SK-N-SH treated with all-trans-retinoic acid at 6 μM for 48 hours (cell line): ENCODE measurements at regions not wholly inside any gene's neighbourhood (a gene's known extent, or its start where the extent isn't known, plus 50 kb on each side); places are given as distances from the start of the nearest gene placed in this dataset.

Experiments
- ATAC-seq: fragments of 200-7000 bp; cut with Tn5 transposase; 3 replicates; pipeline ENCODE4 v1.9.1; 2020; ENCODE audit warnings: mild to moderate bottlenecking, moderate library complexity
- ARNTL ChIP-seq: fragments of 450-650 bp; formaldehyde crosslinking; IDR thresholded peaks from 2 replicates; pipeline ENCODE4 v1.5.0; 2020; ENCODE audit warnings: low read depth, mild to moderate bottlenecking, moderate library complexity, borderline replicate concordance
- BACH2 ChIP-seq: fragments of 250-450 bp; sonication (Bioruptor Pico); IDR thresholded peaks from 2 replicates; pipeline ENCODE4 v1.9.0; 2021; ENCODE audit warnings: mild to moderate bottlenecking, borderline replicate concordance
- ESRRG ChIP-seq: fragments of 250-450 bp; sonication (Bioruptor Pico); IDR thresholded peaks from 2 replicates; pipeline ENCODE4 v1.6.1; 2021; ENCODE audit warnings: mild to moderate bottlenecking
- GLIS3 ChIP-seq: fragments of 250-450 bp; sonication (Bioruptor Pico); IDR thresholded peaks from 2 replicates; pipeline ENCODE4 v1.5.0; 2020; ENCODE audit warnings: mild to moderate bottlenecking, moderate library complexity
- ISL1 ChIP-seq: fragments of 250-450 bp; sonication (Bioruptor Pico); IDR thresholded peaks from 2 replicates; pipeline ENCODE4 v2.1.2; 2022; ENCODE audit warnings: mild to moderate bottlenecking, moderate library complexity
- OSR1 ChIP-seq: fragments of 250-450 bp; sonication (Bioruptor Pico); IDR thresholded peaks from 2 replicates; pipeline ENCODE4 v1.8.0; 2022; ENCODE audit warnings: moderate library complexity, mild to moderate bottlenecking, inconsistent platforms
- PPARA ChIP-seq: fragments of 250-450 bp; sonication (Bioruptor Pico); IDR thresholded peaks from 2 replicates; pipeline ENCODE4 v1.5.0; 2020; ENCODE audit warnings: mild to moderate bottlenecking, borderline replicate concordance
- RARB ChIP-seq: fragments of 250-450 bp; sonication (Bioruptor Pico); IDR thresholded peaks from 2 replicates; pipeline ENCODE4 v1.8.0; 2021; ENCODE audit warnings: mild to moderate bottlenecking, moderate library complexity
- SNAI2 ChIP-seq: fragments of 250-450 bp; sonication (Bioruptor Pico); IDR thresholded peaks from 2 replicates; pipeline ENCODE4 v1.5.0; 2020; ENCODE audit warnings: mild to moderate bottlenecking, moderate library complexity
- TCF4 ChIP-seq: fragments of 250-450 bp; sonication (Bioruptor Pico); IDR thresholded peaks from 2 replicates; pipeline ENCODE4 v1.8.0; 2021; ENCODE audit warnings: mild to moderate bottlenecking, moderate library complexity, borderline replicate concordance
- TOX ChIP-seq: fragments of 250-450 bp; sonication (Bioruptor Pico); IDR thresholded peaks from 2 replicates; pipeline ENCODE4 v1.8.0; 2021; ENCODE audit warnings: mild to moderate bottlenecking, moderate library complexity, borderline replicate concordance
- ZC3H10 ChIP-seq: fragments of 250-450 bp; sonication (Bioruptor Pico); IDR thresholded peaks from 2 replicates; pipeline ENCODE4 v1.5.1; 2021; ENCODE audit warnings: mild to moderate bottlenecking, moderate library complexity
- ZFP3 ChIP-seq: fragments of 250-450 bp; sonication (Bioruptor Pico); IDR thresholded peaks from 2 replicates; pipeline ENCODE4 v1.5.0; 2020; ENCODE audit warnings: mild to moderate bottlenecking, moderate library complexity
- ZNF565 ChIP-seq: fragments of 450-650 bp; formaldehyde crosslinking; conservative IDR thresholded peaks from 2 replicates; pipeline ENCODE4 v1.5.0; 2020; ENCODE audit warnings: low read depth, mild to moderate bottlenecking, moderate library complexity
- ZNF70 ChIP-seq: fragments of 450-650 bp; formaldehyde crosslinking; IDR thresholded peaks from 2 replicates; pipeline ENCODE4 v1.5.0; 2020; ENCODE audit warnings: mild to moderate bottlenecking, moderate library complexity
- ZNF8 ChIP-seq: fragments of 450-650 bp; formaldehyde crosslinking; IDR thresholded peaks from 2 replicates; pipeline ENCODE4 v1.5.0; 2020; ENCODE audit warnings: mild to moderate bottlenecking, moderate library complexity
- TF ChIP-seq, protein P1 (sequence below): fragments of 250-450 bp; sonication (Bioruptor Pico); IDR thresholded peaks from 2 replicates; pipeline ENCODE4 v1.8.0; 2021; ENCODE audit warnings: low read depth, mild to moderate bottlenecking, moderate library complexity, borderline replicate concordance
- TF ChIP-seq, protein P2 (sequence below): fragments of 250-450 bp; sonication (Bioruptor Pico); IDR thresholded peaks from 2 replicates; pipeline ENCODE4 v1.5.0; 2020; ENCODE audit warnings: mild to moderate bottlenecking, moderate library complexity
- TF ChIP-seq, protein P3 (sequence below): fragments of 250-450 bp; sonication (Bioruptor Pico); IDR thresholded peaks from 2 replicates; pipeline ENCODE4 v1.5.1; 2021; ENCODE audit warnings: mild to moderate bottlenecking, moderate library complexity

DNA sequence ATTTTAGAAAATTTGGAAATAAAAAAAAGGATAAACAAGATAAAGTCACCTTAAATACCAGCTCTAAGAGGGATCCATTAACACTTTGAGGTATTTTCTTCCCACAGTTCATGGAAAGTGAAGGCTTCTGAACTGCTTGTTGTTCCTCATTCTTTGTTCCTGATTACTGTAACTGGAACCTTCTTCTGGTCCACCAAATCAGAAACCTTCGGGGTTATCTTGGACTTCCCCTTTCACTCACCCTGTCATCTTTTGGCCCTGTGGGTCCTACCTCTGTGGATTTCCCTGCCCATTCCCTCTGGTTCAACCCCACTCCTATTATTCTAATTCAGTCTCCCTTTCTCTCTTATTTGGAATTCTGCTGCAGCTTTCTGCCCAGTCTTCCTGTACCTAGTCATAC is 116.5 kb upstream of the PRPS1L1 start:
- no peak for ATAC-seq
- no peak for TF ChIP-seq ZNF565 (CRISPR knock-in tag)
- TF ChIP-seq BACH2 (CRISPR knock-in tag), result no peak
- TF ChIP-seq OSR1 (CRISPR knock-in tag), result no peak
- TF ChIP-seq, protein P1, sequence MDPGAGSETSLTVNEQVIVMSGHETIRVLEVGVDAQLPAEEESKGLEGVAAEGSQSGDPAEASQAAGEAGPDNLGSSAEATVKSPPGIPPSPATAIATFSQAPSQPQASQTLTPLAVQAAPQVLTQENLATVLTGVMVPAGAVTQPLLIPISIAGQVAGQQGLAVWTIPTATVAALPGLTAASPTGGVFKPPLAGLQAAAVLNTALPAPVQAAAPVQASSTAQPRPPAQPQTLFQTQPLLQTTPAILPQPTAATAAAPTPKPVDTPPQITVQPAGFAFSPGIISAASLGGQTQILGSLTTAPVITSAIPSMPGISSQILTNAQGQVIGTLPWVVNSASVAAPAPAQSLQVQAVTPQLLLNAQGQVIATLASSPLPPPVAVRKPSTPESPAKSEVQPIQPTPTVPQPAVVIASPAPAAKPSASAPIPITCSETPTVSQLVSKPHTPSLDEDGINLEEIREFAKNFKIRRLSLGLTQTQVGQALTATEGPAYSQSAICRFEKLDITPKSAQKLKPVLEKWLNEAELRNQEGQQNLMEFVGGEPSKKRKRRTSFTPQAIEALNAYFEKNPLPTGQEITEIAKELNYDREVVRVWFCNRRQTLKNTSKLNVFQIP (CRISPR knock-in tag), result no peak
- no peak for TF ChIP-seq ZFP3 (CRISPR knock-in tag)
- TF ChIP-seq, all 23 proteins: peak for 0

DNA sequence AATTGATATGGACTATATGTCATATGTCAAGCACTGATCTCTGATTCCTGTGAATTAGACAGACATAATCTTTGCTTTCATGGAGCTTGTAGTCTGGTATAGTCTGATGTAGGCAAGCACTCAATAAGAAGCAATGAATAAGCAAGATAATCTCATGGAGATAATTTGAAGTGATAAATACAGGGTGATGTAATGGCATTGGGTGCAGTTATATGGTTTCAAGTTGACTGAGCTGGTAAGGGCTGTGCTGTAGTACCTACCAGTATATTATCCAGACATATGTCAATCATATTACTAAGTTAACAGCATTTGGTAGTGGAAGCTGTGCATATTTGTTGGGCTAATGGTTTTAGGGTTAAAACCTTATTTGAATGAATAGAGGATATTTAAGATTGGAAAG is 117.5 kb upstream of the PRPS1L1 start:
- no peak for ATAC-seq
- TF ChIP-seq ISL1, result no peak
- no peak for TF ChIP-seq GLIS3 (CRISPR knock-in tag)
- TF ChIP-seq ZNF70 (CRISPR knock-in tag), result no peak
- no peak for TF ChIP-seq RARB
- no peak for TF ChIP-seq ZFP3 (CRISPR knock-in tag)
- TF ChIP-seq OSR1 (CRISPR knock-in tag), result no peak
- TF ChIP-seq, protein P2, sequence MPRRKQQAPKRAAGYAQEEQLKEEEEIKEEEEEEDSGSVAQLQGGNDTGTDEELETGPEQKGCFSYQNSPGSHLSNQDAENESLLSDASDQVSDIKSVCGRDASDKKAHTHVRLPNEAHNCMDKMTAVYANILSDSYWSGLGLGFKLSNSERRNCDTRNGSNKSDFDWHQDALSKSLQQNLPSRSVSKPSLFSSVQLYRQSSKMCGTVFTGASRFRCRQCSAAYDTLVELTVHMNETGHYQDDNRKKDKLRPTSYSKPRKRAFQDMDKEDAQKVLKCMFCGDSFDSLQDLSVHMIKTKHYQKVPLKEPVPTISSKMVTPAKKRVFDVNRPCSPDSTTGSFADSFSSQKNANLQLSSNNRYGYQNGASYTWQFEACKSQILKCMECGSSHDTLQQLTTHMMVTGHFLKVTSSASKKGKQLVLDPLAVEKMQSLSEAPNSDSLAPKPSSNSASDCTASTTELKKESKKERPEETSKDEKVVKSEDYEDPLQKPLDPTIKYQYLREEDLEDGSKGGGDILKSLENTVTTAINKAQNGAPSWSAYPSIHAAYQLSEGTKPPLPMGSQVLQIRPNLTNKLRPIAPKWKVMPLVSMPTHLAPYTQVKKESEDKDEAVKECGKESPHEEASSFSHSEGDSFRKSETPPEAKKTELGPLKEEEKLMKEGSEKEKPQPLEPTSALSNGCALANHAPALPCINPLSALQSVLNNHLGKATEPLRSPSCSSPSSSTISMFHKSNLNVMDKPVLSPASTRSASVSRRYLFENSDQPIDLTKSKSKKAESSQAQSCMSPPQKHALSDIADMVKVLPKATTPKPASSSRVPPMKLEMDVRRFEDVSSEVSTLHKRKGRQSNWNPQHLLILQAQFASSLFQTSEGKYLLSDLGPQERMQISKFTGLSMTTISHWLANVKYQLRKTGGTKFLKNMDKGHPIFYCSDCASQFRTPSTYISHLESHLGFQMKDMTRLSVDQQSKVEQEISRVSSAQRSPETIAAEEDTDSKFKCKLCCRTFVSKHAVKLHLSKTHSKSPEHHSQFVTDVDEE, result no peak
- no peak for TF ChIP-seq ZNF8 (CRISPR knock-in tag)
- TF ChIP-seq SNAI2 (CRISPR knock-in tag), result no peak
- no peak for TF ChIP-seq ESRRG (CRISPR knock-in tag)
- no peak for TF ChIP-seq PPARA (CRISPR knock-in tag)
- TF ChIP-seq, protein P1 (CRISPR knock-in tag), result no peak
- TF ChIP-seq ZNF565 (CRISPR knock-in tag), result no peak
- TF ChIP-seq BACH2 (CRISPR knock-in tag), result no peak

DNA sequence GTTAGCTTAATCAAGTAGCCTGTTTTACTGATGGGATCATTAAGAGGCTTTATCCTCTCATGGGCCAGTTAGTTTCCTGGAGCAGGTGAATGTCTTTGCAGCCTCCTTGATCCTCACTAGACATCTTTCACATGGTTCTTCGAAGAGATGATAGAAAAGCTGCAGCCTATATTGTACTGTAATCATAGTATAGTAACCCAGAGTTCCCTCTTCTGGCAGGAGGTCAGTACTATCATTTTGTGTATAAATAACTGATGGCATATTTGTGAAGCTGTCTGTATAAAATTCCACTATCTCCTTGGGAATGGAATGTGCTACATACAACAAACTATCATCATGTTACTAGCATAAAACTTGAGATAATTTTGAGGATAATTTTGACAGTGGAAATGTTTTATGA is 123.8 kb upstream of the PRPS1L1 start:
- TF ChIP-seq OSR1 (CRISPR knock-in tag) (no peak), ZC3H10 (no peak), SNAI2 (CRISPR knock-in tag) (no peak), TCF4 (CRISPR knock-in tag) (no peak), TOX (CRISPR knock-in tag) (no peak), ZFP3 (CRISPR knock-in tag) (no peak), ESRRG (CRISPR knock-in tag) (no peak), ARNTL (CRISPR knock-in tag) (no peak), PPARA (CRISPR knock-in tag) (no peak)
- TF ChIP-seq, protein P3, sequence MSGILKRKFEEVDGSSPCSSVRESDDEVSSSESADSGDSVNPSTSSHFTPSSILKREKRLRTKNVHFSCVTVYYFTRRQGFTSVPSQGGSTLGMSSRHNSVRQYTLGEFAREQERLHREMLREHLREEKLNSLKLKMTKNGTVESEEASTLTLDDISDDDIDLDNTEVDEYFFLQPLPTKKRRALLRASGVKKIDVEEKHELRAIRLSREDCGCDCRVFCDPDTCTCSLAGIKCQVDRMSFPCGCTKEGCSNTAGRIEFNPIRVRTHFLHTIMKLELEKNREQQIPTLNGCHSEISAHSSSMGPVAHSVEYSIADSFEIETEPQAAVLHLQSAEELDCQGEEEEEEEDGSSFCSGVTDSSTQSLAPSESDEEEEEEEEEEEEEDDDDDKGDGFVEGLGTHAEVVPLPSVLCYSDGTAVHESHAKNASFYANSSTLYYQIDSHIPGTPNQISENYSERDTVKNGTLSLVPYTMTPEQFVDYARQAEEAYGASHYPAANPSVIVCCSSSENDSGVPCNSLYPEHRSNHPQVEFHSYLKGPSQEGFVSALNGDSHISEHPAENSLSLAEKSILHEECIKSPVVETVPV, result no peak
- TF ChIP-seq, protein P2, result no peak
- peak; percentile 79 for ATAC-seq
